CD14-positive monocyte (primary cell): ENCODE measurements at regions not wholly inside any gene's neighbourhood (a gene's known extent, or its start where the extent isn't known, plus 50 kb on each side); places are given as distances from the start of the nearest gene placed in this dataset.

Experiments used
- DNase-seq, 3 donors: peaks; one replicate each; pipeline ENCODE4 v3.0.0-alpha.2; 2011 to 2022
- H2AFZ ChIP-seq: 2 replicates; pipeline ENCODE4 v1.6.0; 2012; ENCODE audit warnings: mild to moderate bottlenecking, low read depth, low read length, inconsistent platforms; ENCODE audit not compliant: insufficient read depth, poor library complexity, severe bottlenecking
- H3K27ac ChIP-seq, 2 donors: 1 replicate in 1 of 2; 2 replicates in 1 of 2; pipeline ENCODE4 v1.5.1; 2012 to 2013; ENCODE audit warnings: low read length in 2 of 2, control low read depth in 1 of 2, inconsistent platforms in 1 of 2, low read depth in 1 of 2, mild to moderate bottlenecking in 1 of 2
- H3K27me3 ChIP-seq, 2 donors: one replicate each; pipeline versions ENCODE4 v1.6.0 to v1.6.1; 2011 to 2013; ENCODE audit warnings: low read length in 2 of 2; ENCODE audit not compliant: control insufficient read depth in 2 of 2, insufficient read depth in 2 of 2
- H3K36me3 ChIP-seq, 2 donors: replicated peaks in 1 of 2; 1 replicate in 1 of 2; 2 replicates in 1 of 2; pipeline versions ENCODE4 v1.5.1 to v1.6.1; 2012 to 2013; ENCODE audit warnings: low read length in 2 of 2, control low read depth in 1 of 2, inconsistent platforms in 1 of 2, mild to moderate bottlenecking in 1 of 2; ENCODE audit not compliant: insufficient read depth in 2 of 2, control insufficient read depth in 1 of 2
- H3K4me1 ChIP-seq, 2 donors: 1 replicate in 1 of 2; 2 replicates in 1 of 2; pipeline versions ENCODE4 v1.5.1 to v1.6.1; 2012 to 2013; ENCODE audit warnings: low read length in 2 of 2, control low read depth in 1 of 2, inconsistent platforms in 1 of 2, mild to moderate bottlenecking in 1 of 2, moderate library complexity in 1 of 2; ENCODE audit not compliant: insufficient read depth in 2 of 2, control insufficient read depth in 1 of 2
- H3K4me2 ChIP-seq: replicated peaks from 2 replicates; pipeline ENCODE3; 2012; ENCODE audit warnings: low read length, moderate library complexity, mild to moderate bottlenecking; ENCODE audit not compliant: poor library complexity, severe bottlenecking; ENCODE audit errors: extremely low read depth
- H3K4me3 ChIP-seq, 3 experiments: fragments of 200-600 bp in 1 of 3; sonication (generic) in 1 of 3; replicated peaks in 1 of 3; 1 replicate in 2 of 3; 2 replicates in 1 of 3; pipeline ENCODE4 v1.5.1; 2011 to 2013; ENCODE audit warnings: low read length in 3 of 3, mild to moderate bottlenecking in 3 of 3, control low read depth in 2 of 3, low read depth in 2 of 3, inconsistent platforms in 1 of 3, moderate library complexity in 1 of 3
- H3K79me2 ChIP-seq: 2 replicates; pipeline ENCODE4 v1.6.0; 2012; ENCODE audit warnings: mild to moderate bottlenecking, control low read depth, inconsistent platforms, low read length, moderate library complexity; ENCODE audit not compliant: insufficient read depth
- H3K9ac ChIP-seq: 2 replicates; pipeline ENCODE4 v1.6.0; 2017; ENCODE audit warnings: low read length, mild to moderate bottlenecking; ENCODE audit not compliant: insufficient read depth, poor library complexity, severe bottlenecking
- H3K9me3 ChIP-seq, 2 donors: replicated peaks in 1 of 2; 1 replicate in 1 of 2; 2 replicates in 1 of 2; pipeline versions ENCODE4 v1.5.1 to v1.6.1; 2012 to 2013; ENCODE audit warnings: low read length in 2 of 2, control low read depth in 1 of 2; ENCODE audit not compliant: control insufficient read depth in 1 of 2, insufficient read depth in 1 of 2
- H4K20me1 ChIP-seq: 2 replicates; pipeline ENCODE4 v1.6.0; 2012; ENCODE audit warnings: mild to moderate bottlenecking, low read length, control low read depth, moderate library complexity; ENCODE audit not compliant: insufficient read depth
- H3K27ac Mint-ChIP-seq, 7 donors: one replicate each; pipeline ENCODE4 v1.8.0; 2020; ENCODE audit warnings: mild to moderate bottlenecking in 7 of 7, mixed read lengths in 7 of 7, moderate library complexity in 6 of 7, inconsistent platforms in 2 of 7
- H3K27me3 Mint-ChIP-seq, 3 donors: one replicate each; pipeline ENCODE4 v1.8.0; 2021 to 2022; ENCODE audit warnings: low read depth in 3 of 3, mild to moderate bottlenecking in 3 of 3, mixed read lengths in 3 of 3, moderate library complexity in 3 of 3, inconsistent platforms in 1 of 3
- H3K36me3 Mint-ChIP-seq, 2 donors: one replicate each; pipeline ENCODE4 v1.8.0; 2020; ENCODE audit warnings: mixed read lengths in 2 of 2, inconsistent platforms in 1 of 2, mild to moderate bottlenecking in 1 of 2
- H3K4me1 Mint-ChIP-seq: one replicate; pipeline ENCODE4 v1.8.0; 2020; ENCODE audit warnings: mild to moderate bottlenecking, mixed read lengths
- H3K4me3 Mint-ChIP-seq, 2 donors: one replicate each; pipeline ENCODE4 v1.8.0; 2020; ENCODE audit warnings: mild to moderate bottlenecking in 2 of 2, mixed read lengths in 2 of 2, moderate library complexity in 1 of 2
- H3K9me3 Mint-ChIP-seq, 7 donors: one replicate each; pipeline ENCODE4 v1.8.0; 2020 to 2022; ENCODE audit warnings: mixed read lengths in 7 of 7, mild to moderate bottlenecking in 6 of 7, moderate library complexity in 6 of 7, inconsistent platforms in 2 of 7
- WGBS: methylation state at CpG from one replicate; pipeline ENCODE4 v1.1.5; 2013; ENCODE audit warnings: missing lambda C conversion rate; ENCODE audit not compliant: insufficient coverage; 5-methylcytosine and 5-hydroxymethylcytosine counted together
- intact Hi-C, 2 donors: fragments of 100-400 bp; cut with micrococcal nuclease; formaldehyde crosslinking; loops; one replicate each; pipeline versions ENCODE4 v1.15.0 to v1.15.1; 2023
- TF ChIP-seq, protein P1 (sequence below): fragments of 200-600 bp; IDR thresholded peaks from one replicate; pipeline ENCODE4 v1.8.0; 2022; ENCODE audit warnings: antibody characterized with exemption, mild to moderate bottlenecking

DNA sequence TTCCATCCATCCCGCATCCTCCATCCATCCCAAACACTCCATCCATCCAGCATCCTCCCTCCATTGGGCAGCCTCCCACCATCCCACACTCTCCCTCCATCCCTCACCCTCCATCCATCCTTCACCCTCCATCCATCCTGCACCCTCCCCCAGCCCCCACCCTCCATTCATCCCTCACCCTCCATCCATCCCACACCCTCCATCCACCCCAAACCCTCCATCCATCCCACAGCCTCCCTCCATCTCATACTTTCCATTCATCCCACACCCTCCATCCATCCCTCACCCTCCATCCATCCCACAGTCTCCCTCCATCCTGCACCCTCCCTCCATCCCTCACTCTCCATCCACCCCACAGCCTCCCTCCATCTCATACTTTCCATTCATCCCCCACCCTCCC, 60.4 kb downstream of the FOXI2 start:
- Mint-ChIP-seq H3K27ac (no peak overlapping the region), H3K9me3 (peaks cover 0 to 7% (median 0%) of the 10 kb centered on the region in 7 donors), H3K4me1 (no peaks in the 10 kb centered on the region), H3K4me3 (no peak overlapping the region), H3K36me3 (no peaks in the 10 kb centered on the region), H3K27me3 (peaks cover 1 to 6% (median 4%) of the 10 kb centered on the region in 3 donors)
- no peaks in the 10 kb centered on the region for H3K36me3 ChIP-seq
- H3K4me1 ChIP-seq, result no peaks in the 10 kb centered on the region
- peak in 1 of 3 donors; percentile 18 for DNase-seq
- WGBS, result 94% methylated on average over 1 of the region's 1 CpG
- H3K27me3 ChIP-seq, result no peaks in the 10 kb centered on the region
- intact Hi-C loops, result no loop called here
- no peaks in the 10 kb centered on the region for H3K9me3 ChIP-seq
- H4K20me1 ChIP-seq, result no peaks in the 10 kb centered on the region
- no peak overlapping the region for H3K9ac ChIP-seq
- TF ChIP-seq, protein P1, sequence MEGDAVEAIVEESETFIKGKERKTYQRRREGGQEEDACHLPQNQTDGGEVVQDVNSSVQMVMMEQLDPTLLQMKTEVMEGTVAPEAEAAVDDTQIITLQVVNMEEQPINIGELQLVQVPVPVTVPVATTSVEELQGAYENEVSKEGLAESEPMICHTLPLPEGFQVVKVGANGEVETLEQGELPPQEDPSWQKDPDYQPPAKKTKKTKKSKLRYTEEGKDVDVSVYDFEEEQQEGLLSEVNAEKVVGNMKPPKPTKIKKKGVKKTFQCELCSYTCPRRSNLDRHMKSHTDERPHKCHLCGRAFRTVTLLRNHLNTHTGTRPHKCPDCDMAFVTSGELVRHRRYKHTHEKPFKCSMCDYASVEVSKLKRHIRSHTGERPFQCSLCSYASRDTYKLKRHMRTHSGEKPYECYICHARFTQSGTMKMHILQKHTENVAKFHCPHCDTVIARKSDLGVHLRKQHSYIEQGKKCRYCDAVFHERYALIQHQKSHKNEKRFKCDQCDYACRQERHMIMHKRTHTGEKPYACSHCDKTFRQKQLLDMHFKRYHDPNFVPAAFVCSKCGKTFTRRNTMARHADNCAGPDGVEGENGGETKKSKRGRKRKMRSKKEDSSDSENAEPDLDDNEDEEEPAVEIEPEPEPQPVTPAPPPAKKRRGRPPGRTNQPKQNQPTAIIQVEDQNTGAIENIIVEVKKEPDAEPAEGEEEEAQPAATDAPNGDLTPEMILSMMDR, result peak; percentile 23
- H3K79me2 ChIP-seq, result no peaks in the 10 kb centered on the region
- H2AFZ ChIP-seq, result no peak overlapping the region
- no peak overlapping the region for H3K27ac ChIP-seq
- no peak overlapping the region for H3K4me2 ChIP-seq
- H3K4me3 ChIP-seq, result no peak overlapping the region

GRCh38 chr10:127798111-127798510, 61.1 kb downstream of the FOXI2 start:
- WGBS, result 2% methylated on average over 6 of the region's 6 CpGs
- H3K9ac ChIP-seq, result no peak overlapping the region
- H3K4me2 ChIP-seq, result no peak overlapping the region
- no peaks in the 10 kb centered on the region for H3K4me1 ChIP-seq
- no peaks in the 10 kb centered on the region for H3K9me3 ChIP-seq
- Mint-ChIP-seq H3K4me1 (no peaks in the 10 kb centered on the region), H3K27me3 (peaks cover 1 to 6% (median 4%) of the 10 kb centered on the region in 3 donors), H3K27ac (no peak overlapping the region), H3K9me3 (peaks cover 0 to 7% (median 0%) of the 10 kb centered on the region in 7 donors), H3K36me3 (no peaks in the 10 kb centered on the region), H3K4me3 (no peak overlapping the region)
- DNase-seq, result no peak
- intact Hi-C loops, result no loop called here
- H3K27me3 ChIP-seq, result no peaks in the 10 kb centered on the region
- no peak overlapping the region for H2AFZ ChIP-seq
- TF ChIP-seq, protein P1, result no peak
- no peaks in the 10 kb centered on the region for H3K36me3 ChIP-seq
- no peak overlapping the region for H3K4me3 ChIP-seq
- H3K27ac ChIP-seq, result no peak overlapping the region
- H4K20me1 ChIP-seq, result no peaks in the 10 kb centered on the region
- no peaks in the 10 kb centered on the region for H3K79me2 ChIP-seq
